Left ventricle myocardium inferior (tissue), 1 donor: ENCODE measurements at regions not wholly inside any gene's neighbourhood (a gene's known extent, or its start where the extent isn't known, plus 50 kb on each side); places are given as distances from the start of the nearest gene placed in this dataset.

Experiments used
- DNase-seq: peaks from one replicate; pipeline ENCODE4 v3.0.0-alpha.2; 2020
- H3K27ac ChIP-seq: fragments of 200-600 bp; replicated peaks from 2 replicates; pipeline ENCODE4 v1.8.0; 2021
- H3K27me3 ChIP-seq: fragments of 200-600 bp; 2 replicates; pipeline ENCODE4 v1.8.0; 2021; ENCODE audit warnings: low read depth
- H3K36me3 ChIP-seq: fragments of 200-600 bp; 2 replicates; pipeline ENCODE4 v1.8.0; 2021
- H3K4me1 ChIP-seq: fragments of 200-600 bp; 2 replicates; pipeline ENCODE4 v1.8.0; 2021
- H3K4me3 ChIP-seq: fragments of 200-600 bp; 2 replicates; pipeline ENCODE4 v1.8.0; 2021; ENCODE audit warnings: mild to moderate bottlenecking, moderate library complexity
- H3K9me3 ChIP-seq: fragments of 200-600 bp; replicated peaks from 2 replicates; pipeline ENCODE4 v1.8.0; 2021
- CTCF ChIP-seq: fragments of 200-600 bp; IDR thresholded peaks from 2 replicates; pipeline ENCODE4 v1.8.0; 2021; ENCODE audit warnings: antibody characterized with exemption, mild to moderate bottlenecking, borderline replicate concordance
- intact Hi-C: fragments of 100-400 bp; cut with micrococcal nuclease; formaldehyde crosslinking; loops from one replicate; pipeline ENCODE4 v1.11.0; 2022
- donor health status: DM: no; HTN: yes; CAD: no; lungs with severe emphysema.

GRCh38 chr18:75857558-75857957 lies 430.1 kb upstream of the SMIM21 start:
- Histone ChIP-seq H3K27ac (no peak overlapping the region), H3K4me3 (no peak overlapping the region)

GRCh38 chr18:75854808-75855207 lies 427.3 kb upstream of the SMIM21 start:
- Histone ChIP-seq H3K4me3 (no peak overlapping the region), H3K27ac (no peak overlapping the region), H3K27me3 (peaks cover 15% of the 10 kb centered on the region), H3K4me1 (no peaks in the 10 kb centered on the region), H3K9me3 (no peaks in the 10 kb centered on the region), H3K36me3 (no peaks in the 10 kb centered on the region)
- no peak for DNase-seq
- intact Hi-C loops = no loop called here
- no peak for TF ChIP-seq CTCF

More at GRCh38 chr18:75857558-75857957, 430.1 kb upstream of the SMIM21 start:
- no peaks in the 10 kb centered on the region for H3K36me3 ChIP-seq
- DNase-seq = no peak
- H3K4me1 ChIP-seq = no peaks in the 10 kb centered on the region
- peaks cover 38% of the 10 kb centered on the region for H3K27me3 ChIP-seq
- no peaks in the 10 kb centered on the region for H3K9me3 ChIP-seq
- no peak for TF ChIP-seq CTCF
- intact Hi-C loops = no loop called here

GRCh38 chr18:75854174-75854573 lies 426.7 kb upstream of the SMIM21 start:
- peak; percentile 27 for TF ChIP-seq CTCF
- Histone ChIP-seq H3K4me3 (no peak overlapping the region), H3K4me1 (no peaks in the 10 kb centered on the region), H3K36me3 (no peaks in the 10 kb centered on the region), H3K9me3 (no peaks in the 10 kb centered on the region), H3K27me3 (peaks cover 10% of the 10 kb centered on the region), H3K27ac (no peak overlapping the region)
- DNase-seq = no peak
- intact Hi-C loops = no loop called here

GRCh38 chr18:75846321-75846720 lies 418.8 kb upstream of the SMIM21 start:
- DNase-seq = no peak
- no peaks in the 10 kb centered on the region for H3K4me1 ChIP-seq
- TF ChIP-seq CTCF = no peak
- intact Hi-C loops = no loop called here
- H3K9me3 ChIP-seq = no peaks in the 10 kb centered on the region
- no peak overlapping the region for H3K4me3 ChIP-seq
- H3K27ac ChIP-seq = no peak overlapping the region
- peaks cover 16% of the 10 kb centered on the region for H3K27me3 ChIP-seq
- H3K36me3 ChIP-seq = no peaks in the 10 kb centered on the region

- intact Hi-C loops = no loop called here
- Histone ChIP-seq H3K27me3 (peaks cover 16% of the 10 kb centered on the region), H3K4me3 (no peak overlapping the region), H3K36me3 (no peaks in the 10 kb centered on the region), H3K4me1 (no peaks in the 10 kb centered on the region), H3K9me3 (no peaks in the 10 kb centered on the region), H3K27ac (no peak overlapping the region)
- TF ChIP-seq CTCF = no peak
- DNase-seq = no peak
These were observed 417.9 kb upstream of the SMIM21 start for GRCh38 chr18:75845413-75845812.

GRCh38 chr18:75844146-75844545 lies 416.6 kb upstream of the SMIM21 start:
- no peak overlapping the region for H3K4me3 ChIP-seq
- no peaks in the 10 kb centered on the region for H3K36me3 ChIP-seq
- intact Hi-C loops = no loop called here
- H3K27me3 ChIP-seq = peaks cover 16% of the 10 kb centered on the region
- TF ChIP-seq CTCF = no peak
- no peak for DNase-seq
- H3K27ac ChIP-seq = no peak overlapping the region
- no peaks in the 10 kb centered on the region for H3K4me1 ChIP-seq
- no peaks in the 10 kb centered on the region for H3K9me3 ChIP-seq
